Activated T-cell treated with anti-CD3 and anti-CD28 coated beads, Interleukin-2, amount 50 U/mL, for 72 hours (primary cell): ENCODE measurements at regions not wholly inside any gene's neighbourhood (a gene's known extent, or its start where the extent isn't known, plus 50 kb on each side); places are given as distances from the start of the nearest gene placed in this dataset.

ENCODE experiments used
- ATAC-seq, 2 donors: fragments of 150-1000 bp; cut with Tn5 transposase; replicated peaks in 1 of 2; 2 replicates each; pipeline ENCODE4 v1.10.0; 2021; ENCODE audit warnings: moderate library complexity in 2 of 2, mild to moderate bottlenecking in 1 of 2
- DNase-seq, 2 donors: peaks; one replicate each; pipeline ENCODE4 v3.0.0; 2021 to 2022; ENCODE audit warnings: mixed read lengths in 1 of 2
- H3K27ac Mint-ChIP-seq: one replicate; pipeline ENCODE4 v1.8.0; 2022; ENCODE audit warnings: mild to moderate bottlenecking, moderate library complexity, mixed read lengths
- H3K27me3 Mint-ChIP-seq: one replicate; pipeline ENCODE4 v1.8.0; 2022; ENCODE audit warnings: low read depth, mixed read lengths
- H3K36me3 Mint-ChIP-seq, 2 donors: one replicate each; pipeline ENCODE4 v1.8.0; 2022; ENCODE audit warnings: mixed read lengths in 2 of 2, mild to moderate bottlenecking in 1 of 2; ENCODE audit not compliant: insufficient read depth in 2 of 2
- H3K4me1 Mint-ChIP-seq: one replicate; pipeline ENCODE4 v1.8.0; 2022; ENCODE audit warnings: low read depth, mixed read lengths
- H3K4me3 Mint-ChIP-seq, 2 donors: one replicate each; pipeline ENCODE4 v1.8.0; 2022; ENCODE audit warnings: mild to moderate bottlenecking in 2 of 2, mixed read lengths in 2 of 2, moderate library complexity in 2 of 2
- H3K9me3 Mint-ChIP-seq, 2 donors: one replicate each; pipeline ENCODE4 v1.8.0; 2022; ENCODE audit warnings: mixed read lengths in 2 of 2

DNA sequence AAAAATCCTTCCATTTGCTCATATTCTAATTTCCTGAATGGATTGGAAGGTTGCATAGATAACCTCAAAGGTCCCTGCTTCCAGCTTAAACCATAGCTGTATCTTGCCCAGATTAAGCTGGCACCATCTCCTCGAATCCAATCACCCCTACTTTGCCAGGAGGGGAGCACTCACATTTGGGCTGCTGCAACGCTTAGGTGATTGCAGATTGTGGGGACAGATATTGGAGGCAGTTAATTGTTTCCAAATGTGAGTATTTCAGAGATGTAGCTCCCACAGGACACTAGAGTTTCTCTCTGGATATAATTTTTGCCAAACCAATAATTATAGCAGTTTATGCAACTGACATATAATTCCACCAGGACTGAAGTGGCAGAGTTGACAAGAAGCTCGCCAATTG is 53.5 kb upstream of the ACSL1 start:
- ATAC-seq: no peak
- H3K4me1 Mint-ChIP-seq: no peaks in the 10 kb centered on the region
- no peak overlapping the region for H3K27ac Mint-ChIP-seq
- H3K36me3 Mint-ChIP-seq: no peaks in the 10 kb centered on the region
- no peaks in the 10 kb centered on the region for H3K9me3 Mint-ChIP-seq
- no peak overlapping the region for H3K4me3 Mint-ChIP-seq
- H3K27me3 Mint-ChIP-seq: peaks cover 14% of the 10 kb centered on the region
- no peak for DNase-seq

GRCh38 chr4:184882276-184882675 is 56.5 kb upstream of the ACSL1 start:
- Mint-ChIP-seq H3K27ac (no peak overlapping the region), H3K27me3 (no peaks in the 10 kb centered on the region), H3K4me1 (no peaks in the 10 kb centered on the region), H3K36me3 (no peaks in the 10 kb centered on the region), H3K9me3 (no peaks in the 10 kb centered on the region), H3K4me3 (no peak overlapping the region)
- DNase-seq (no peak), ATAC-seq (no peak)

GRCh38 chr4:184883024-184883423 is 57.3 kb upstream of the ACSL1 start:
- H3K9me3 Mint-ChIP-seq: no peaks in the 10 kb centered on the region
- H3K4me3 Mint-ChIP-seq: no peak overlapping the region
- H3K4me1 Mint-ChIP-seq: no peaks in the 10 kb centered on the region
- no peaks in the 10 kb centered on the region for H3K27me3 Mint-ChIP-seq
- ATAC-seq (no peak), DNase-seq (no peak)
- no peak overlapping the region for H3K27ac Mint-ChIP-seq
- no peaks in the 10 kb centered on the region for H3K36me3 Mint-ChIP-seq

DNA sequence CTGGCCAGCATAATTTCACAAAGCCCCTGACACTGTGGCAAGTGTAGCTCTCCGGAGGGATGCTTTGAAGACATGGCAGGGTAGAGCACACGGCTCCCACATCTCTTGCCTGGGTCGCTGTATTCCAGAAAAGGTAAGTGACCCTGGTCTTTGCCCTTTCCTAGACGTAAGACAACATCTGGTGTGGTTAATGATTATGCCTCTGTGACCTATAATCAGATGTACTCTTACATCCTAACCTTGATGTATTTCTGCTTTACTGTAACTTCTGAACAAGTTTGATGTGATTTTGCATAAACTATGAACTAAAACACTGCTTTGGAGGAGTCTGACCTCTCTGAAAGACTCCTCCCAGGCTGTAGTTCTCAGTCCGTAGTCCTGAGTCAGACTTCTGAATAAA is 59.1 kb upstream of the ACSL1 start:
- ATAC-seq (no peak), DNase-seq (no peak)
- no peaks in the 10 kb centered on the region for H3K9me3 Mint-ChIP-seq
- no peaks in the 10 kb centered on the region for H3K36me3 Mint-ChIP-seq
- no peaks in the 10 kb centered on the region for H3K4me1 Mint-ChIP-seq
- H3K27me3 Mint-ChIP-seq: no peaks in the 10 kb centered on the region
- no peak overlapping the region for H3K4me3 Mint-ChIP-seq
- no peak overlapping the region for H3K27ac Mint-ChIP-seq

- Mint-ChIP-seq H3K27me3 (no peaks in the 10 kb centered on the region), H3K4me1 (no peaks in the 10 kb centered on the region), H3K4me3 (no peak overlapping the region), H3K9me3 (no peaks in the 10 kb centered on the region), H3K27ac (no peak overlapping the region), H3K36me3 (no peaks in the 10 kb centered on the region)
- ATAC-seq: no peak
- DNase-seq: no peak
These were observed 59.8 kb upstream of the ACSL1 start for GRCh38 chr4:184885602-184886001.

DNA sequence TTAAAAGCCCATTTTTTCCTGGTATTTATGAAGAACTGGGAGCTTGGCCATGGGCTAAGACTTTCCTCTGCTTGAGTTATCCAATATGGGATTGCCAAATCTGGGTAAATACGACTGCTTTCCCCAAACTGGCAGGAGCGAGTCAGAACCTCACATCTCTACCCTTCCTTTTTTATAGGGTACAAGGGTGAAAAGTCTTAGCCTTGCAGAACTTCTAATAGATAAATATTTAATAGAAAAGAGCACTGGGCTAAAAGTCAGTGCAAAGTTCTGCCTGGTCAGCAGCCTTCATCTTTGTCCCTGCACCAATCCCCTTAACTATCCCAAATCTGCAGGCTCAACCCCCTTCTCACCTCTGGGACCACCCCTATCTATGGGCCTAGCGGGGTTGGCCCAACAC is 61.6 kb upstream of the ACSL1 start:
- DNase-seq (no peak), ATAC-seq (no peak)
- H3K36me3 Mint-ChIP-seq: no peaks in the 10 kb centered on the region
- no peaks in the 10 kb centered on the region for H3K9me3 Mint-ChIP-seq
- H3K4me1 Mint-ChIP-seq: no peaks in the 10 kb centered on the region
- H3K4me3 Mint-ChIP-seq: no peak overlapping the region
- no peak overlapping the region for H3K27ac Mint-ChIP-seq
- no peaks in the 10 kb centered on the region for H3K27me3 Mint-ChIP-seq

- Mint-ChIP-seq H3K4me3 (no peak overlapping the region), H3K27me3 (no peaks in the 10 kb centered on the region), H3K27ac (no peak overlapping the region), H3K36me3 (no peaks in the 10 kb centered on the region), H3K4me1 (no peaks in the 10 kb centered on the region), H3K9me3 (no peaks in the 10 kb centered on the region)
- ATAC-seq (no peak), DNase-seq (no peak)
These were observed 62.2 kb upstream of the ACSL1 start for GRCh38 chr4:184887947-184888346.

DNA sequence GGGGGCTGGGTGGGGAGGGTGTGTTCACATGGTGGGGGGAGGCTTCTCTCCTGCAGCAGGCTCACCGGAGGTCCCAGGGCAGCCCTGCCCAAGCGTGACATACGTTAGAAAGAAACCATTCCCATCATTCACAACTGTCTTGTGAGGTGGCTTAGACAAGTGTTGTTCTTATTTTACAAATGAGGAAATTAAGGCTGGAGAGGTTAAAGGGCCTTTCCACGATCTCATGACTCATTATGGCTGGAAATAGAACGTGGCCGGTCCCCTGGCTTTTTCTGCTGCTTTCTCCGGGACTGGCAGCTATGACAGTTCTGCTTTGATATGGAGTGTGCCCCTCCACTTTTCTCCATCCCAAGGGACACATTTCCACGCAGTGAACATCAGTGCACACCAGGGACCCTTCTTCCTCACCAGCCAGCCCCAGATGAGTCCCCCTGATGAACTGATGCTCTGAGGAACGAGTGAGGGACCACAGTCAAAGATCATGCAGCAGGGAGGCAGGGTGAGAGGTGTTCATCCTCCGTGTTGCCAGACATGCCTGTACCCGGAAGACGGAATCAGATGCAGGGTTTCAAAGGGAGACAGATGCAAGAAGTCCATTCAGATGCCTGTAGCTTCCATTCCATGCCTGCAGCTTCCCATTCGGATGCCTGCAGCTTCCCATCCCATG is 64.0 kb upstream of the ACSL1 start:
- no peak for ATAC-seq
- Mint-ChIP-seq H3K4me1 (no peaks in the 10 kb centered on the region), H3K4me3 (no peak overlapping the region)

GRCh38 chr4:184890499-184890898 is 64.7 kb upstream of the ACSL1 start:
- DNase-seq (no peak), ATAC-seq (no peak)
- Mint-ChIP-seq H3K4me3 (no peak overlapping the region), H3K36me3 (no peaks in the 10 kb centered on the region), H3K27me3 (no peaks in the 10 kb centered on the region), H3K27ac (no peak overlapping the region), H3K9me3 (peaks cover 0 to 1% of the 10 kb centered on the region in 2 donors), H3K4me1 (no peaks in the 10 kb centered on the region)

More for the DNA sequence above, 64.0 kb upstream of the ACSL1 start:
- no peaks in the 10 kb centered on the region for H3K27me3 Mint-ChIP-seq
- H3K36me3 Mint-ChIP-seq: no peaks in the 10 kb centered on the region
- no peak for DNase-seq
- peaks cover 0 to 1% of the 10 kb centered on the region in 2 donors for H3K9me3 Mint-ChIP-seq
- H3K27ac Mint-ChIP-seq: no peak overlapping the region

DNA sequence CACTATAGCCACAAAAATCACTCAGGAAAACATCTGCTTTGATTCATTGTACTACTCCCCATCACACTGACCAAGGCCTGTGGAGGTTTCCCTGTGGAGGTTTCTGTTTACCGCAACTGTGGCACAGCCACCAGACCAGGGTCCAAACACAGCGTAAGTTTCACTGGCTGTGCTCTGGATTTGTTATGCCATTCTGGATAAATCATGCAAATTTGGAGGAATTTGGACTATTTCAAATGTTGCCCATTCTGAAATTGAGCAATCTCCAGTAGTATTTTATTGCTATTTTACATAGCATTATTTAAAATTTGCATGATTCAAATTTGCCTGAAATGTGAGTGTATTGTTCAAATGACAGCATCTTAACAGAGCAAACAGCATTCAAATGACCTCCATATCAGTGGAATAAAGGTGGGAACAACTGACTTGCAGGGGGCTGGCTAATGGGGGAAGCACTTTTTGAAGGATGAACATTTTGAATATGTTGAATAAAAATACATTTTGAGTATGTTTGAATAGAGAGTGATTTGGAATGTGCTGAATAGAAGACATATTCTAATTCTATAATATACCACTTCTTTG is 66.1 kb upstream of the ACSL1 start:
- DNase-seq: no peak
- Mint-ChIP-seq H3K4me1 (peaks cover 5% of the 10 kb centered on the region), H3K4me3 (no peak overlapping the region), H3K27ac (no peak overlapping the region), H3K27me3 (no peaks in the 10 kb centered on the region), H3K9me3 (peaks cover 0 to 1% of the 10 kb centered on the region in 2 donors), H3K36me3 (no peaks in the 10 kb centered on the region)
- ATAC-seq: no peak

DNA sequence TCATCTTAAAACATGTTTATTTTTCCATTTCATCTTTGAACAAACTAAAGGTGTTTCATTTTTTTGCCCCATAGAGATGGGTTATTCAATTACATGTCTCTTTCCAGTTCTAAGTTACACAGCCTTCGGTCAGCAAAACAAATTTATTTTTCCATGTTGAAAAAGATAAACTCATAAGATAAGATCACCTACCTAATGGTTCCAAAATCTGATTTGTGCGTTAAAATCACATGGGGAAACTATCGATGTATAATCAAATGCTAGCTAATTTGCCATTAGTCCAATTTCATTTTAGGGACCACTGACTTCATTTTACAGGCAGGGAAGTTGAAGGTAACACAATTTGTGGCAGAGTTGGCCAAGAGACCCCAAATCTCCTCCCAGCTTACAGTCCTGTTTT is 67.2 kb upstream of the ACSL1 start:
- H3K36me3 Mint-ChIP-seq: no peaks in the 10 kb centered on the region
- H3K4me1 Mint-ChIP-seq: peaks cover 10% of the 10 kb centered on the region
- no peaks in the 10 kb centered on the region for H3K27me3 Mint-ChIP-seq
- ATAC-seq (no peak), DNase-seq (no peak)
- H3K4me3 Mint-ChIP-seq: no peak overlapping the region
- H3K27ac Mint-ChIP-seq: no peak overlapping the region
- H3K9me3 Mint-ChIP-seq: peaks cover 0 to 1% of the 10 kb centered on the region in 2 donors

DNA sequence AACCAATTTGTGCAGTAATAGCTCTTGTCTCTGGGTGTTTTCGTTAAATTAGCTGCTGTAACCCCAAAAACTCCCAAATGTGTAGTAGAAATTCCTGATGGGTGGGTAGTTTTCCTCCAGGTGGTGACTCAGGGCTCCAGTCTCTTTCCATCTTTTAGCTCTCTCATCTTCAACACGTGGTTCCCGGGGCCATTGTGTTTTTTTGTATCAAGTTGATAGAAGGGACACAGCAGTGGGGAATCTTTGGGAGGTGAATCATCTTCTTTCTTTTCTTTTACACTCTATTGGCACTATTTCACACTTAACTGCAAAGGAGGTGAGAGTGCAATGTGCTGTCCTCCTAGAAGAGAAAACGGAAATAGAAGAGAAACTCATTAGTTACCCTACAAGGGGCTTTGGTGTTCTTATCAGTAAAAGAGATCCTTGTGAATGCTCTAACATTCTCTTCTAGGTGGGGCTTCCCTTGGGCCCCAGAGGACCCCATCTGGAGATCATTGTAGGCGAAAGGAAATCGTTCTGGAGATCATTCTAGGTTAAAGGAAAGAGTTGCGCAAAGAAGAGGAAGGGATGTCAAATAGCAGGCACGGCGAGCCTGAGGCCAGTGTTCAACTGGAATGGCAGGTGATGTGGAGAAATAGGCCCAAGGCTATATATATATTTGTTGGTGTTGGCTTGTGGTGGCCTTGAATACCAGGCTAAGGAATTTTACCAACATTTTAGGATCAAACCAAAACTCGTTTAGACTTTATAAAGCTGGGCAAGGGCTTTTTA is 68.2 kb upstream of the ACSL1 start:
- Mint-ChIP-seq H3K9me3 (peaks cover 0 to 1% of the 10 kb centered on the region in 2 donors), H3K4me3 (no peak overlapping the region), H3K27ac (no peak overlapping the region), H3K27me3 (no peaks in the 10 kb centered on the region), H3K36me3 (no peaks in the 10 kb centered on the region), H3K4me1 (peaks cover 10% of the 10 kb centered on the region)
- no peak for DNase-seq
- ATAC-seq: no peak

DNA sequence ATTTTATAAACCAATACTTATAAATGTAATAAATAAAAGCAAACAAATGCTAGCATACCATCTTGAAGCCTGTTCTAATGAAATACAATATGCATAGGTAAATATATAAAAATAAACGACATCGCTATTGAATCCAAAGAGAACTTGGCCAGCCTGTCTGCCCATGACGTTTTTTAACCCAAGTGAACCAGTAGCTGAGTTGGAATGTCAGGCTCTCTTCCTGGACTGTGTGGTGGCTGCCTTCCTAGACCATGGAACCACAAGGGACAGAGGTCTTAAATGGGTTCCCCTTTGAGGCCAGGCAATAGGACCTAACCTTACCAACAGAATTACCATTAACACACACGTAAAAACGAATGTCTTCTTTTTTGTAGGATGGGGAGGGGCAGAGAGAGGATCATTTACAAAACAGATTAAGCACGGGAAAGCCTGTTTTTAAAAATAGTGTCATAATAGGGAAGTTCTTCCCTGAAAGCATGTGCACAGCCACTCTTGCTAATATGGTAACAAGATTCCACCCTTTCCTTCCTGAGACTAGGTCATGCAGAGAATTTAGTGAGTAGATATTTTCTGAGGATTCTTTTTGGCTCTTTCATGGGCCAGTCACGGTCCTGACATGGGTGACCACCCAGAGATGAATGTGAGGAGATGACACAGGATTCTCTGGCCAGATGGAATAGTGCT is 69.4 kb upstream of the ACSL1 start:
- peaks cover 10% of the 10 kb centered on the region for H3K4me1 Mint-ChIP-seq
- H3K9me3 Mint-ChIP-seq: peaks cover 0 to 1% of the 10 kb centered on the region in 2 donors
- no peak overlapping the region for H3K27ac Mint-ChIP-seq
- no peaks in the 10 kb centered on the region for H3K27me3 Mint-ChIP-seq
- no peaks in the 10 kb centered on the region for H3K36me3 Mint-ChIP-seq
- DNase-seq: no peak
- ATAC-seq: no peak
- no peak overlapping the region for H3K4me3 Mint-ChIP-seq
